Fibroblast of skin of back (primary cell): ENCODE measurements at regions not wholly inside any gene's neighbourhood (a gene's known extent, or its start where the extent isn't known, plus 50 kb on each side); places are given as distances from the start of the nearest gene placed in this dataset.
"Not testable (repeated sequence)": the region's sequence is repeated elsewhere in the genome, so short reads cannot be mapped to it uniquely, and the experiment has no call there.

ENCODE experiments used
- DNase-seq: peaks from one replicate; pipeline ENCODE4 v3.0.0-alpha.2; 2013

- peak; percentile 58 for DNase-seq
Observed at GRCh38 chr2:131672471-131673399, 145.0 kb downstream of the CCDC74A start.

DNA sequence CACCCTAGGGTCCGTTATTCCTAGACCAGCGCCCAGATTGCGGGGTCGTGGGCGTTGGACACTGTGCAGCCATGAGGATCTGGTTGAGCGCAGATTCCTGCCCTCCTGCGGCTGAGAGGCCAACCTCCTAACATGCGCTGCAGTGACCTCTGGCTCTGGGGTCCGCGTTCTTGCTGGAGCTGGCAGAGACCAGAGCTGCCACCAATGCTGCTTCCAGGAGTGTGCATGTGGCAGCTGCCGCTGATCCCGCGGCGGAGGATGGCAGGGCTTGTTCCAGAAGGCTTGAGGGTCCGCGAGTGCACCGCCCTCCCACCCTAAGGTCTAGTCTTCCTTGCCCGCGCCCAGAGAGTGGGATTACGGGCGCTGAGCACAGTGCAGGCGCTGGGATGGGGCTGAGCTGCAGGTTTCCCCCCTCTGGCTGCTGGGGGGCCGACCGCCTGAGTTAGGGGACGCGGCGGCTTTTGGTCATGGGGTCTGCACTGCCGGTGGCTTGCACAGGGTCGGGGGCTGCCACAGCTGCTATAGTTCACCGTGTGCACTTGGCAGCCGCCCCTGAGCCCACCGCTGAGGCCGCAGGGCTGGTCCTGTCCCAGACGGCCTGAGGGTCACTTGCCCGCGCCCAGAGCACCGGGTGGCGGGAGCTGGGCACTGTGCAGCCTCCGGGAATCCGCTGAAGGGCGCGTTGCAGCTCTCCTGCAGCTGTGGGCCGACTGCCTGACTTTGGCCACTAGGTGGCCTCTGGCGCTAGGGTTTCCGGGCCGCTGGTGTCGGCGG, 145.9 kb downstream of the CCDC74A start:
- peak; percentile 61 for DNase-seq

DNA sequence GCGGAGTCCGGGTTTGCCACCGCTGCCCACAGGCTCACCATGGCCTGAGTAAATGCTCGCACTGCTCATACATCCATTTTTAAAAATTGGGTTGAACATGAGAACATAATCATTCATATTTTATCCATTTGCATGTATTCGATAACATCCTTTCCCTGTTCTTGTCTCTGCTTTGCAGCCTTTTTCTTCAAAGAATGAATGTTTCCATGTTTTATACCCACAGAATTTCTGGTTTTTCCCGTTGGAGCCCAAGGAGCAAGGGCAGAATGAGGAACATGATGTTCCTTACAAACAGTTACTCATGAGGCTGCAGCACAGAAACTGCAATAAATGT, 146.5 kb downstream of the CCDC74A start:
- DNase-seq = no peak

DNA sequence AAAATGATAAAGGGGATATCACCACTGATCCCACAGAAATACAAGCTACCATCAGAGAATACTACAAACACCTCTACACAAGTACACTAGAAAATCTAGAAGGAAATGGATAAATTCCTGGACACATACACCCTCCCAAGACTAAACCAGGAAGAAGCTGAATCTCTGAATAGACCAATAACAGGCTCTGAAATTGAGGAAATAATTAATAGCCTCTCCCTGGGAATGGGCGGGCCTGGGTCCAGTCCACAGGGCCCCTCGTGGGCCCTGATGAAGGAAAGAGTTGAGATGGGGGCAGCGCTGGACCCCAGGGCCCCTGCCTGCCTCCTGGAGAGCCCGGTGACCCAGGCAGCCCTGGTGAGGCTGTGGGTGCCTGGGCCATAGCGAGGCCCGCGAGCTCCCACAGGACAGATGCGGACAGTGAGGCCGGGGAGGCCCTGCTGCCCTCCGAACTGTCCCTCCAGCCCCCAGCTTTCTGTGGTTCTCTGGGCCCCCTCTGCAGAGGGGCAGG, 154.0 kb downstream of the CCDC74A start:
- DNase-seq = peak; percentile 33

- DNase-seq = peak; percentile 94
Observed at GRCh38 chr2:131682122-131682944, 154.6 kb downstream of the CCDC74A start.

DNA sequence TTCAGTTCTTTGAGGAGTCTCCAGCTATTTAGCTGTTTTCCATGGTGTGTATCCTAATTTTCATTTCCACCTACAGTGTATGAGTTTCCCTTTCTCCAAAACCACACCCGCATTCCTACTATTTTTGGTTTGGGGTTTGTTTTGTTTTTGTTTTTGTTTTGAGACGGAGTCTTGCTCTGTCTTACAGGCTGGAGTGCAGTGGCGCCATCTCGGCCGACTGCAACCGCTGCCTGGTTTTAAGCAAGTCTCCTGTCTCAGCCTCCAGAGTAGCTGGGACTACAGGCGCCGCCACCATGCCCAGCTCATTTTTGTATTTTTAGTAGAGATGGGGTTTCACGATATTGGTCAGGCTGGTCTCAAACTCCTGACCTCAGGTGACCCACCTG, 155.2 kb downstream of the CCDC74A start:
- DNase-seq = peak; percentile 43

GRCh38 chr2:131684631-131685316, 157.1 kb downstream of the CCDC74A start:
- DNase-seq = peak; percentile 88

- DNase-seq = peak; percentile 84
Observed at GRCh38 chr2:131686164-131686893, 158.6 kb downstream of the CCDC74A start.

GRCh38 chr2:131686894-131687238, 159.2 kb downstream of the CCDC74A start:
- DNase-seq = peak; percentile 66

DNA sequence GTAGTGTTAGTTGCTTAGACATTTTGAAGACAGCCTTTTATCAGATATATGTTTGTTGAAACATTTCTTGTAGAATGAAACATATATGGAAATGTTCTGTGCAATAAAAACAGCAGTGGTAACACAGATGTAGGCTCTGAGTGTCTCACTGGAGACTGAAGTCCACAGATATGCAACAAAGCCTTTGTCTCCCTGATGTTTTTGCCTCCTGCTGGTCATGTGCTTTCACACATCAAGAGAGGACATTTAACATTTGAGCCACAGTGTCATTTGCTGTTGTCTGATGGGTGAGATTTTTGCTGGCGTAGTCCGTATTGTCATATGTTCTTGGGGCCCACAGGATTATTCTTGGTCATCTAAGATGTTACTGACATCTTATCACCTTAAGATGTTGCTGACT, 161.4 kb downstream of the CCDC74A start:
- DNase-seq = not testable (repeated sequence)

DNA sequence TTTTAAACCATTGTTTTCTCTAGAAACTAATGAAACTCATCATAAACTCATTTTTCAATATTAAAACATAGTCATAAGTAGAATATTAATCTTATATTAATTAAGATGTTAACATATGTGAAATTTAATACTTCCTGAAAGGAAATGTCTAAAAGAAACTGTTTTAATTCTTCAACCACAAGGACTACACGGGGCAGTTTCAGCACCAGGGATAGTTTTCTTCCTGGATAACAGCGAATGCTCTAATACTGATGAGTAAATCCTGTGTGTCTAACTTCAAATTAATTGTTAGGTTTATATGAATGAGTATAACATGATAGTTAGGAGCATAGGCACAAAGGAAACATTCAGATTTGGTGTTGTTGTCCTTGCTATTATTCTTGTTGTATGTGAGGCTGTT, 183.6 kb downstream of the CCDC74A start:
- not testable (repeated sequence) for DNase-seq

DNA sequence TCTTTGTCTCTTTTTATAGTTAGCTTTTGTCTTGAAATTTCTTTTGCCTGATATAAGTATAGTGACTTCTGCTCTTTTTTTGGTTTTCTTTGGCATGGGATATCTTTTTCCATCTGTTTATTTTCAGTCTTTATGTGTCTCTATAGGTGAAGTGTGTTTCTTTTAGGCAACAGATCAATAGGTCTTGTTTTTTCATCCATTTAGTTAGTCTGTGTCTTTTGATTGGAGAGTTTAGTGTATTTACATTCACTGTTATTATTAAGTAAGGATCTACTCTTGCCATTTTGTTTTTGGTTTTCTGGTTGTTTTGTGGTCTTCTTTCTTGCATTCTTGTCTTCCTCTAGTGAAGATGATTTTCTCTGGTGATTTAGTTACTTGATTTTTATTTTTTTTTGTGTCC, 190.2 kb downstream of the CCDC74A start:
- not testable (repeated sequence) for DNase-seq

GRCh38 chr2:131721163-131721562, 193.5 kb downstream of the CCDC74A start:
- not testable (repeated sequence) for DNase-seq

DNA sequence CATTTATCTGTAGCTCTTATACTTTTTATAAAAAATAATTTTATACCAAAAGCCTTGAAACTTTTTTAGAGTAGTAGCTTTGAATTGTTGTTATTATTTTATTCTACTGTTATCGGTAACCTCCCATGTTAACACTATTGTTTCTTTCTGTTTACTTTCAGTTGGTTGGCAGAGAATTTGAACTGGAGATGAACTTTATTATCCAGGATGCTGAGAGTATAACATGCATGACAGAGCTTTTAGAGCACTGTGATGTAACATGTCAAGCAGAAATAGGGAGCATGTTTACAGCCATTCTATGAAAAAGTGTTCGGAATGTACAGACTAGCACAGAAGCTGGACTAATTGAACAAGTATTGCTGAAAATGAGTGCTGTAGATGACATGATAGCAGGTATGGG, 194.6 kb downstream of the CCDC74A start:
- DNase-seq = not testable (repeated sequence)

GRCh38 chr2:131724019-131724418, 196.3 kb downstream of the CCDC74A start:
- no peak for DNase-seq

DNA sequence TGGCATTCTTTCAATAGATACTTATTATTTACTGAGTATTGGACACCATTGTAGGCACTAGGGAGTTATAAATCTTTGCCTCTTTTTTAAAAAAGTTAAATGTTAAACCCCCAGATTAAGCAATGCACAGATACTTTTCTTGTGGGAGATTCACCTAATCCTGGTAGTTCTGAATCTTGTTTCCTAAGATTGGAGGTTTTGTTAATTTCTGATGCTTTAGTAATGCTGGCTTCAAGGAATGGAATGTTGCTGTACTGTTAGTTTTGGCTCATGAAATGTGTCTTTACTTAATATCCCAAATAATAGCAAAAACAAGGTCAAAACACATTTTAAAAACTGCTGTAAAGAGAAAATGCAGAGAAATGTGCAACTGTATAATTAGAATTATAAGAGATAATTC, 200.8 kb downstream of the CCDC74A start:
- peak; percentile 14 for DNase-seq

- DNase-seq = not testable (repeated sequence)
Observed at GRCh38 chr2:131733530-131733929, 205.8 kb downstream of the CCDC74A start.

- not testable (repeated sequence) for DNase-seq
Observed at GRCh38 chr2:131736406-131736805, 208.7 kb downstream of the CCDC74A start.

- DNase-seq = not testable (repeated sequence)
Observed at GRCh38 chr2:131738533-131738932, 210.8 kb downstream of the CCDC74A start.

DNA sequence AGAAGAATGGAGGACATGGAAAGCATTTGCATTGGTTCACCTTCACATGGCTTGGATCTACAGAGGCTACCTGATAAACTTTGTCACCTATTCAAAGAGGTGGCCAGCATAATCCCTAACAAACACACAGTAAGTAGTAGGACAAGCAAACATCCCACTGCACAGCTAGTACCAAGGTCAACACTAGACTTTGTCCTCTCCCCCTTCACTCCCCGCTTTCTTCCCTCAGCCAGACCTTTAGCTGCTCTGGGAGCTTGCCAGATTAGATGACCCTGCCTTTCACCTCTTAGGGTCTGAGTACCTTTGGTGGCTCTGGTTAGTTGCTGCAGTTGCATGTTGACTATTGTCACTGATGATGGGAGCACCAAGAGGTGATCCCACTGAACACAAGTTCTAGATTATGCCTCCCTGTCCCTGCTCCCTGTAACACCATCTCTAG, 211.3 kb downstream of the CCDC74A start:
- DNase-seq = not testable (repeated sequence)
